ENCODE measurements at regions not wholly inside any gene's neighbourhood (a gene's known extent, or its start where the extent isn't known, plus 50 kb on each side); places are given as distances from the start of the nearest gene placed in this dataset.
A peak's percentile ranks its signal among the peaks of the same experiment; 100 is the strongest.
"Not testable (repeated sequence)": the region's sequence is repeated elsewhere in the genome, so short reads cannot be mapped to it uniquely, and the experiment has no call there.

DNA sequence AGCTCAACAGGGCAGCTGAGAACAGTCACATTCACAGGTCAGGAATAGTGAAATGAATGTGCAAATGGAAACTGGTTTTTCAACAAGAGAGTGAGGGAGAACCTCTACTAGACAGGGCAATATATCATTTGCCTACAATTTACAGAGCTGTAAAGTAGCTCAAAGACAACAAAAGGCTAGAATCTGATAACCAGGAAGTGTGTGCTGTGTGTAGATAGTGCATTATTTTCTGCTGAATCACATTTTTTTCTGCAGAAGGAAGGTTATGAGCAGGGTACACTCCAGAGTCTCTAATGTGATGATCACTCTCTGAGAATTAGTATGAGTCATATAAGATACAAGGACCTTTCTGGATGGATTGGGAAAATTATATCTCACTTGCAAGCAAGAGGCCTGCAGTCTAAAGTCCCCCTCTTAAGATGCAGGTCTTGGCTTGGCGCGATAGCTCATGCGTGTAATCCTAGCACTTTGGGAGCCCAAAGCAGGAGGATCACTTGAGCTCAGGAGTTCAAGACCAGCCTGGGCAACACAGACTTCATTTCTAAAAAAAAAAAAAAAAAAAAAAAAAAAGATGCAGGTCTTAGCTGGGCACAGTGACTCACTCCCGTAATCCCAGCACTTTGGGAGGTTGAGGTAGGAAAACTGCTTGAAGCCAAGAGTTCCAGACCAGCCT lies 59.9 kb upstream of the COBL start:
- TF ChIP-seq, protein P1, sequence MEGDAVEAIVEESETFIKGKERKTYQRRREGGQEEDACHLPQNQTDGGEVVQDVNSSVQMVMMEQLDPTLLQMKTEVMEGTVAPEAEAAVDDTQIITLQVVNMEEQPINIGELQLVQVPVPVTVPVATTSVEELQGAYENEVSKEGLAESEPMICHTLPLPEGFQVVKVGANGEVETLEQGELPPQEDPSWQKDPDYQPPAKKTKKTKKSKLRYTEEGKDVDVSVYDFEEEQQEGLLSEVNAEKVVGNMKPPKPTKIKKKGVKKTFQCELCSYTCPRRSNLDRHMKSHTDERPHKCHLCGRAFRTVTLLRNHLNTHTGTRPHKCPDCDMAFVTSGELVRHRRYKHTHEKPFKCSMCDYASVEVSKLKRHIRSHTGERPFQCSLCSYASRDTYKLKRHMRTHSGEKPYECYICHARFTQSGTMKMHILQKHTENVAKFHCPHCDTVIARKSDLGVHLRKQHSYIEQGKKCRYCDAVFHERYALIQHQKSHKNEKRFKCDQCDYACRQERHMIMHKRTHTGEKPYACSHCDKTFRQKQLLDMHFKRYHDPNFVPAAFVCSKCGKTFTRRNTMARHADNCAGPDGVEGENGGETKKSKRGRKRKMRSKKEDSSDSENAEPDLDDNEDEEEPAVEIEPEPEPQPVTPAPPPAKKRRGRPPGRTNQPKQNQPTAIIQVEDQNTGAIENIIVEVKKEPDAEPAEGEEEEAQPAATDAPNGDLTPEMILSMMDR (IDR thresholded peaks at IDR 0.05; ENCODE audit: insufficient read depth, low read depth, low read length) = no peak
- no peak overlapping the region for H3K4me3 ChIP-seq (ENCODE audit: low read depth, low read length)
- no peak for DNase-seq (ENCODE audit: low read depth)

DNA sequence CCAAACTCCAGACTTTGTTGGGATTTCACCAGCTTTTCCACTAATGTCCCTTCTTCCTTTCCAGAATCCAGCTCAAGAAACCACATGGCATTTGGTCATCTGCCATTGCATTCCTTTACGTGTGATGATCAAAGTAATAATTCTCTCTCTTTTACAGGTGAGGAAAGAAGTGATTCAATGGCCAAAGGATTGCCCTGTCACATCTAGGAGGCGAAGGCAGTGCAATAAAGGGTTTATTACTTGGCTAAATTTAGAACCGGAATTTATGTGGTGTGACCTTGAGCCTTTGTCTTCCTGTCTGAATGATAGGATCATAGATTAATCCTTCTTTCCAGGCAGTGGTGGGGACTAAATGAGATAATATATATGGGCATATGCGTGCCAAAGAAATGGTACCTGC lies 58.3 kb upstream of the COBL start:
- TF ChIP-seq, protein P1 (IDR thresholded peaks at IDR 0.05; ENCODE audit: insufficient read depth, low read depth, low read length) = no peak
- H3K4me3 ChIP-seq (ENCODE audit: low read depth, low read length) = no peak overlapping the region
- DNase-seq (ENCODE audit: low read depth) = no peak

DNA sequence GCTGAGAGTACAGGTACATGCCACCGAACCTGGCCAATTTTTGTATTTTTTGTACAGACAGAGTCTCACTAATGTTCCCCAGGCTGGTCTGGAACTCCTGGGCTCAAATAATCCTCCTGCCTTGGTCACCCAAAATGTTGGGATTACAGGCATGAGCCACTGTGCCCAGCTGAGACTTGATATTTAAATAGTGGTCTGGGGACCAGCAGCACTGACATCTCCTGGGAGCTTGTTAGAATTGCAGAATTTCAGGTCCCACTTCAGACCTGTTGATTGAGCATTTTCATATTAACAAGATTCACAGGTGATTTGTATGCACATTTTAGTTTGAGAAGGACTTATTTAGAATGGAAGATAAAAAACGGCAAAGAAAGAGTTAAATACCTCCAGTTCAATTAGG lies 57.0 kb upstream of the COBL start:
- H3K4me3 ChIP-seq (ENCODE audit: low read depth, low read length); DNase-seq (ENCODE audit: low read depth): not testable (repeated sequence)

DNA sequence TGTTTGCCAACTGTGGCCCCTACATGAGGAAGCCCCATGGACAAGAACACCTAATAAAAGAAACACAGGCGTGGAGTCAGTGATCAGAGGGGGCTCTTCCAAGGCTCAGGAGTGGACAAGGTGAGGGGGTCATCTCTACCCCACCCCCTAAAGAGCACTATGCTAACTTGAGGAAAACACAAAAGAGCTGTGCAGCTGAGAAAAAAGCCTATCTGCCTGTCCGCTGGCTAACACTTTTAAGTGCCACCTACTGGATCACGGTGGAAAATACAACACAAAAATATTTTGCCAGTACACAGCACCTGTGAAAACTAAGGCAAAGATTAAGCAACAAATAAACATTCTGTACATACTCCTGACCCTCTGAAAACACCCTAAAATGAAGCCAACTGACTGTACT lies 53.1 kb upstream of the COBL start:
- H3K4me3 ChIP-seq (ENCODE audit: low read depth, low read length) = no peak overlapping the region
- TF ChIP-seq, protein P1 (IDR thresholded peaks at IDR 0.05; ENCODE audit: insufficient read depth, low read depth, low read length) = peak; percentile 32
- DNase-seq (ENCODE audit: low read depth) = peak; percentile 6

DNA sequence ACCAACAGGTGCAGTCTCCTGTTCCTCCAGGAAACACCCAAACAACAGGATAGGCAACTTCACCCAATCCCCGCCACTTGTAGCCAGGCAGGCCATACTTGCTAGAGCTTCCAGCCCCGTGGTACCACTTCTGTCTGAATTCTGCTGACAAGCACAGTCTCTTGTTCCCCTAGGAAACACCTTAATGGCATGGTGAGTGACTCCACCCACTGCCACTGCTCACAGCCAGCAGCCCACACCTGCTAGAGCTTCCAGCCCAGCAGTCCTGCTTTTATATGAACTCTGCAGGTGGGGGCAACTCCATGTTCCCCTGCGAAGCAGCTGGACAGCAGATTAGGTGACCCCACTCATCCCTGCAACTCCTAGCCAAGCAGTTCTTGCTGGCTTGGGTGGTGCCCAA lies 52.6 kb upstream of the COBL start:
- H3K4me3 ChIP-seq (ENCODE audit: low read depth, low read length); DNase-seq (ENCODE audit: low read depth): not testable (repeated sequence)

DNA sequence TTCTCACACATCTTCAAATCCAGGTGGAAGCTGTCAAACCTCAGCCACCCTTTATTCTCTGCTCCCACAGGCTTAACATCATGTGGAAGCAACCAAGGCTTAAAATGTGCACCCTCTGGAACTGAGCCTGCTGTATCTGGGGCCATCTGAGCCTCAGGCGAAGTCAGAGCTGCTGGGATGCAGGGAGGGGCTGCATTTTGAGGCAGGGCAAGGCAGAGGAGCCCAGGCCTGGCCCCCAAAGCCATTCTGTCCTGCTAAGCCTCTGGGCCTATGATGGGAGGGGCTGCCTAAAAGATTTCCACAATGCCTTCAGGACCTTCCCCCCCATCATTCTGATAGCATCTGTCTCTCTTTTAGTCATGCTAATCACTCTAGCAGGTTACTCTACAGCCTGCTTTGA lies 51.7 kb upstream of the COBL start:
- DNase-seq (ENCODE audit: low read depth) = no peak
- TF ChIP-seq, protein P1 (IDR thresholded peaks at IDR 0.05; ENCODE audit: insufficient read depth, low read depth, low read length) = no peak
- no peak overlapping the region for H3K4me3 ChIP-seq (ENCODE audit: low read depth, low read length)

DNA sequence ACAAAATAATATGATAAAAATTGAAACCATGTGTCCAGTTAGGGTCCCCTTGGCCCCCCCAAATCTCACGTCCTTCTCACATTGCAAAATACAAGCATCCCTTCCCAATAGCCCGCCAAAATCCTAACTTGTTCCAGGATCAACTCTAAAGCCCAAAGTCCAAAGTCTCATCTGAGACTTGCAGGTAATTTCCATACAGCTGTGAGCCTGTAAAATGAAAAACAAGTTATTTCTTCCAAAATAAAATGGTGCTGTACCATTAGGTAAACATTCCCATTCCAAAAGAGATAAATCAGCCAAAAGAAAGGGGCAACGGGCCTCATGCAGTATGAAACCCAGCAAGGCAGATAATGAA lies 51.0 kb upstream of the COBL start:
- no peak for DNase-seq (ENCODE audit: low read depth)
- no peak overlapping the region for H3K4me3 ChIP-seq (ENCODE audit: low read depth, low read length)
- TF ChIP-seq, protein P1 (IDR thresholded peaks at IDR 0.05; ENCODE audit: insufficient read depth, low read depth, low read length) = no peak

DNA sequence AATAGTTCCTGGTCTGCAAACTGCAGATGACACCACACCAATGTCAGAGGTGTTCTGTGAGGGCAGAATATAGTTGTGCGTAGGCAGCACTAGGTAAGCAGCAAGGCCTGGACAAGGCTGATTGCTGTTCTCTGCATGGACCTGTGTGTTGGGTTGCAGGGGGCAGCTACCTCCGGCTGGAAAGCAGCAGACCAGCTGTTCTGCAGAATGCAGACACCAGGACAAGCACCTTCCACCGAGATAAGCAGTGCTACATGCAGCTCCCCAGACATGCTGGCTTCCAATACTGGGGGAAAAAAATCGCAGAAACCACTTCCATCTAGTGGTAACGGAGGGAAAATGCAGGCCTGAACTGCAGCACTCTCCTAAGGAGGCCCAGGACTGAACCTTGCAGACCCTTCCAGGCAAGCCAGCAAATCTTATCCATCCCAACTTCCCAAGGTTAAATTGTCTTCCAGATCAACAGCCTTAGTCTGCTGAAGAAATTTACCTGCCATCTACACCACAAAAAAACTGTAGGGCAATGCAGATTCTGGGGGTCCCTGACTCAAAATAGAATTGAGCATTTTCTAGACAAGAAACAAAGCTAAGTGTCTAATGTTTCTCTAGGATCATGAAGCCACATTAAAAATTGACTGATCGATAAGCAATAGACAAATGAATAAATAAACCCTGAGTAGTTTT lies 50.5 kb upstream of the COBL start:
- H3K4me3 ChIP-seq (ENCODE audit: low read depth, low read length) = no peak overlapping the region
- TF ChIP-seq, protein P1 (IDR thresholded peaks at IDR 0.05; ENCODE audit: insufficient read depth, low read depth, low read length) = peak; percentile 65
- peak; percentile 37 for DNase-seq (ENCODE audit: low read depth)

Measured in fibroblast of villous mesenchyme (primary cell).